Smooth muscle cell of the brain vasculature (primary cell): ENCODE measurements at regions not wholly inside any gene's neighbourhood (a gene's known extent, or its start where the extent isn't known, plus 50 kb on each side); places are given as distances from the start of the nearest gene placed in this dataset.

Experiments
- DNase-seq: peaks from one replicate; pipeline ENCODE4 v3.0.0-alpha.2; 2012; ENCODE audit warnings: low read depth, low spot score

GRCh38 chr1:80076469-80076868 is 1069.9 kb upstream of the ADGRL4 start:
- DNase-seq = no peak

GRCh38 chr1:80075351-80075750 is 1068.8 kb upstream of the ADGRL4 start:
- no peak for DNase-seq

DNA sequence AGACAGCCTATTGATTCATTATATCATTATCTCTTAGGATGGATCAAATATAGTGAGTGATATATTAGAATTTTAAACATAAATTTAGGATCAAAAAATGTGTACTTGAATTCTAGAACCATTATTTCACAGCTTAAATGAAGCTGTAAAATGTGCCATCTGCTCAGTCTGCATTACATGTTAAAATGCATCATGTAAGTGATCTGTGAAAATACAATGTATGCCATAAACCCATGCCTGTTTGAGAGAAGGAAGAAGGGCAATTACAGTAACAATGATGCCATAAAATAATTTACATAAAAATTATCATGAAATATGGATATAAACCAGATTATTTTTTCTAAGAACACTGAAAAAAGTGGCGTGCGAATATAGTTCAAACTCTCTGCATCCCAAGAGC is 1066.0 kb upstream of the ADGRL4 start:
- DNase-seq = no peak

GRCh38 chr1:80066060-80066459 is 1059.5 kb upstream of the ADGRL4 start:
- DNase-seq = no peak

DNA sequence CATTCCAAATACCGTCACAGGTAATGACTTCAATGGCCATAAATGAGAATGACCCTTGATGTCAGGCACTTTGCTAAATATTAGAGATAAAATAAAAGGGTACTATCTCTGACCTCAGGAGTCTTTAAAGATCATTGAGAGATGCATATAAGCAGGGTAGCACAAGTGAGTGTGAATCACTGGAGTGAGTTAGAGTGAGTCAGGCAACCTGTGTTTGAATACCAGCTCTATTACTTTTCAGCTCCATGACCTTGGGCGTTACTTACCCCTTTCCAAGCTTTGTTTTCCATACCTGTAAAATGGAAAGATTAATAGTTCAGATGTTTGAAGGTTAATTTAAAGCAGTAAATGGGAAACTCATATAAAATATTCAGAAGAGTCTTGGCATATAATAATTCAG is 1058.0 kb upstream of the ADGRL4 start:
- DNase-seq = no peak

DNA sequence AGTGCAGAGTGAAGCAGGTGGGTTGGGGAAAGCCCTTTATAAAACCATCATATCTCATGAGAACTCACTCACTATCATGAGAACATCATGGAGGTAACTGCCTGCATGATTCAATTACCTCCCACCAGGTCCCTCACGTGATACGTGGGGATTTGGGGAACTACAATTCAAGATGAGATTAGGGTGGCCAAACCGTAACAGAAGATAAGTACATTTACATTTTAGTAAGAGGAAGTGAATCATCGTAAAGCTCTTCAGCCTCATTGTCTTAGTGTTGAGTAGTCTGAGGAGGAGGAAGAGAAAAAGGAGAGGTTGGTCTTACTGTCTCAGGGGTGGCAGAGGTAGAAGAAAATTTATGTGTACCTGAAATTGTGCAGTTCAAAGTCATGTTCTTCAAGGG is 1053.4 kb upstream of the ADGRL4 start:
- DNase-seq = no peak

DNA sequence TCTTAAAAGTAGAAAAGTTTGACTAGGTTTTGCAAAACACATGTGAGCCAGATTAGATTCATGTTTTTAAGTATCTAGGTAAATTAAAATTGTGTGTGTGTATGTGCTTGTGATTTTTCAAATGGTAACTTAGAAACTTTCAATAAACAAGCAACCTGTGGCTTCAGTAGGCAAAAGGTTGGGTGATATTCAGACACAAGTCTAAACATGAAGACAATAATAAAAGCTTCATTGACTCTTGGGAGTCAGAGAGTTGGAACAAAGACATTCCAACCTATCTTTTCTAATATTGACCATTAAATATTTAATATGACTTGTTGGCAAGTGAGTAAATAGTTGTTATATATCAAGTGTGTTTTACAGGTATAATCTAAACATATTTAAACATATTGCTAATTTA is 1049.6 kb upstream of the ADGRL4 start:
- DNase-seq = no peak

DNA sequence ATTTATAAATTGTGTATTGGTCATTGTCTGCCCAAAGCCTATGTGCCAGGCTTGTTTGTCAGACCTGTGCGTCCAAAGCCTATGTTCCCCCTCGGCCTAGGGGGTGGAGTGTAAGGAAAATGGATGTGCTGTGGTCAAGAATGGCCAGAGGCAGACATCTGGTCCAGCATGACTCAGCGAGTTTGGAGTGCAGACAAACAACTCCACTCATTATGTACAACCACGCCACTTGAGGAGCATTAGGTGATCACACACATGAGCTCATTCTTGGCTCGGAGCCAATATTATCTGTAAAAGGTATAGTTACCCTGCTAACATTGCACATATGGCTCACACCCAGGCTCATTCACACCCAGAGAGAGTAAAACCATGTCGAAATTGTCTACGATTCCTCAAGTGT is 1047.6 kb upstream of the ADGRL4 start:
- no peak for DNase-seq

GRCh38 chr1:80053613-80054012 is 1047.1 kb upstream of the ADGRL4 start:
- no peak for DNase-seq

GRCh38 chr1:80050523-80050922 is 1044.0 kb upstream of the ADGRL4 start:
- DNase-seq = no peak

DNA sequence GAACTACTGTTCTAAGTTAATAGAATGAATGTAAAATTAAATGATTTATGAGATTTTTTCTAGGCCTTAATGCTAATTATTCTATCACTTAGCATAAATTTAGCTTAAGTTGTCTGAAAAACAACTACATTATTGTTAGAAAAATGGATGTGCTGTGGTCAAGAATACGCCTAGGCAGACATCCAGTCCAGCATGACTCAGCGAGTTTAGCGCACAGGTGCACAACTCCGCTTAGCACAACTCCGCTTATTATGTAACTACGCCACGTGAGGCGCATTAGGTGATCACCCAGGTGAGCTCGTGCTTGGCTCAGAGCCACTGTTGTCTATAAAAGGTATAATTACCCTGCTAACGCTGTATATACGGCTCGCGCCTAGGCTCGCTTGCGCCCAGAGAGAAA is 1043.6 kb upstream of the ADGRL4 start:
- no peak for DNase-seq

DNA sequence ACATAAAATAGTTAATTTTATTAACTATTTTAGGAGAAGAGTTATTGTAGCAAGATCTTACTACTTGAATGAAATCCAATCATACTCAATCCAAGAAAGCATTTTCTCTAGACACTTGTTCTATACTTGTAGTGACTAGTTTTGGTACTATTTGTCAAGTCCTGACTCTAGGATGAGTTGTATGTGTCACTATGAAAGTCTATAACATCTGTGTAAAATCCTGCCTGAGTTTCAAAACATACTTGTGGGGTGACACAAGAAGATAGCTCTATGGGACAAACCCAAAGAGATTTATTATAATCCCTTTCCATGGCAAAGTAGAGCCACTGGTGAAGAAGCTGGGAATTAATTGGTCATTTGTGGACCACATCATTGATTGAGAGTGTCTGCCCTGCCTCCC is 1042.2 kb upstream of the ADGRL4 start:
- DNase-seq = no peak

DNA sequence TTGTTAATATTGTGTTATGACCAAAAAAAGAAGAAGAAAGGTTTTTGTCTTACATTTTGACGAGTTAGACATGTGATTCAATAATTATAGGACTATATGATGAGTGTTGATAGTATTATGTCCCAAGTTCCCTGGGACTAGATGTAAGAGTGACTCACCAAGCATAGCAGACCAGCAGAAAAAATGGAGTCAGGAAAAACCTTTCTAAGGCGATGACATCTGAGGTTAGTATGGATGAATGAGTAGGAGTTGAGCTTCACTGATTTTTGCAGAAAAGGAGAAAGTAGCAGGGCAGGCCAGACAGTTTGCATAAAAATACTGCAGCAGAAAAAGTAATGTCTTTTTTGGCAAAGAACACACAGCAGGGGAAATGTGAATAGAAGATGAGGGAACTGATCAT is 1041.3 kb upstream of the ADGRL4 start:
- DNase-seq = no peak

DNA sequence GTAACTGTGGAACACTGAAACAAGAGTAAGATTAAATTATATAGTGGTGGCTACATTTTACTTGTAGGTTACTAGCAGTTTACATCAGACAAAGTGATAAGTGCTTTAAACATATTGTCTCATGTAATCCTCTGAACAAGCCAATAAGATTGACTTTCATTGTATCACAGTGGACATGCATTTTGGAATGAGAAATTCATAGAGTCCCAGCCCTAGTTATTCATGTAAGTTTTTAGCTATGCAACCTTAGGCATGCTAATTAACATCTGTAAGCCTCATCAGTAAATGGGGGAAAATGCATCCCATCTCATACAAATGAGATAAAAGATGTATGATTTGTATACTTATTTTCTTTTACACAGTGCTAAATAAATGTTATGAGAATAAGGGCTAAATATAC is 1038.1 kb upstream of the ADGRL4 start:
- DNase-seq = no peak

GRCh38 chr1:80036690-80037432 is 1030.3 kb upstream of the ADGRL4 start:
- no peak for DNase-seq

- DNase-seq = no peak
These were observed 1016.8 kb upstream of the ADGRL4 start for GRCh38 chr1:80023358-80023757.

DNA sequence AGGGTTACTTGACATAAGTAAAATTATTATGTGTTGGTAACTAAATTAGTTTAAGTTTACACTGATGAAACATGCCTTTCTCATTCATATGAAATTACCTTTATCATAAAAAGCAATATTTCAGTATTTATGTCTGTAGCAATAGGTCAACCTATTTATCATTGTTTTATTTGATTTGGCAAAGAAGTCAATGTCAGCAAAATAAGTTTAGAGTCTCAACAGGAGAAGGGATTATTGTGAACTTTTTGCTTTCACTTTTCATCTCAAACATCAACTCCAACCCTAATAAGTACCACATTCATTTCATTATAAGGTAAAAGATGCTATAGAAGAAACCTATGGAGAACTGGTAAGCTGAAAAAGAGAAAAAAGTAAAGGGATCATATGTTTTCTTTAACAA is 1015.4 kb upstream of the ADGRL4 start:
- DNase-seq = no peak

DNA sequence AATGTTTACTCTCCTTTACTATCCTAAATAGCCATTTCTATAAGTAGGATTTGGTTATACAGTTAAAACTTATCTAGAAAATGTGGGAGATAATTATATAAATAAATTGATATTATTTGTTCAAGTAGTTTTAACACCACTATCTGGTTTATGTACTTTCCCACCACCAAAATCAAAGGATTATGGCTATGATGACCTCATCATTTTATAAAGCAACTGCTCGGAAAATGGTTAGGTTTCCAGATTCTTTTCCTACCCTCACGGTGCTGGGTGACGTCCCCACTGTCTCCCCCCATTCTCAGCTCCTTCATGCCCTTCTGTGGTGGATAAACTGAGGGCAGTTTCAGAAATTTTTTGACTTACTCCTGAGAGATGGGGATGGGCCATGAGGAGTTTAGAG is 1011.8 kb upstream of the ADGRL4 start:
- no peak for DNase-seq

DNA sequence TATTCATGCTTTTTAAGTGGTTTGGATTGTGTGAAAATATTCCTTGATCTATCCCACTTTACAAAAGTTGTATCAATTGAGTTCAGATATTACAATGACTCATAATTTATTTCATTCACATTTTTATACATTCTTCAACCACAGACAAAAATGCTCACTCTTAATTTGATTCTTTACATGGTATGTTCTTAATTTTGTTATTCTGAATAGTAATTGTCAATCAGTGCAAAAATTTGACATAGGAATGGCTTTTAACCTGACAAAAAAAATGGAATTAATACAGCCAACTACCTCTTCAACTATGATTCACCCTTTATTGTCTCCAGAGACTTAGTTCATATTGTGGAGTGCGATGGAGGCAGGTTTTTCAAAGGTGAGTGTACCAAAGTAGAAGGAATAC is 1002.4 kb upstream of the ADGRL4 start:
- no peak for DNase-seq

- DNase-seq = no peak
These were observed 996.7 kb upstream of the ADGRL4 start for GRCh38 chr1:80003250-80003649.

DNA sequence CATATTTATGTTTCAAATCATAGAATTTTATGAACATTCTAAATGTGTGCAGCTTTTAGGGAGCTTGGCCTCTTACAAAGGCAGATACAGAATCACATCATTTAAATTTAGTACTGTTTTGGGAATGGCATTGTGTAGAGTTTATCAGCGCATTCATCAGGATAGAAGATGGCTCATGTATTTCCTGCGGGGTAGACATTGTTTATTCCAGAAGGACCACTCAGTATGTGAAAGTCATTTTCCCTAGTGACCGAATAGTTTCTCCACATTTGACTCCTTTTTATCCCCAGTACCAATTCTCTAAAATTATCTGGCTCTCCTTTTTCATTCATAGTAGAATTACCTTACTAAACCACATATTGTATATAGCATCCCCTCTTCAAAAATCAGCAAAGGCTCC is 981.9 kb upstream of the ADGRL4 start:
- DNase-seq = no peak

DNA sequence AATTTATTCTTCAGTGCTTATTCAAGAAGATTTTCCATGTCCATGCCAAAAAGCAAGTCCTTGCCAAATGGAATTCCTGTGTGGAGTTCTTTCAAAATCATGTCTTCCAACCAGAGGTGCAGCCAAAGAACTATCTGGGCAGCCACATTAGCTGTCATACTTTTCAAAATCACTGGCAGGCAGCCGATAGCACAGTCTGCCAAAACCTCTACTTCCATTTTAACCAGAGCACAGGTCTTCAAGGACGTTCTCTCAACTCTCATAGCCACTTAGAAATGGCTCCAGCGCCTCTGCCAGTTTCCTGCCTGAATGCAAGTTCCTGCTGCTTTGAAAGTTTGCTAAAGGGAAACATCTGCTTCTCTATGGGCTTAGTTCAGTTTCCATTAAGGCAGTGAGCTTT is 975.7 kb upstream of the ADGRL4 start:
- no peak for DNase-seq

- no peak for DNase-seq
These were observed 975.0 kb upstream of the ADGRL4 start for GRCh38 chr1:79981481-79981880.

DNA sequence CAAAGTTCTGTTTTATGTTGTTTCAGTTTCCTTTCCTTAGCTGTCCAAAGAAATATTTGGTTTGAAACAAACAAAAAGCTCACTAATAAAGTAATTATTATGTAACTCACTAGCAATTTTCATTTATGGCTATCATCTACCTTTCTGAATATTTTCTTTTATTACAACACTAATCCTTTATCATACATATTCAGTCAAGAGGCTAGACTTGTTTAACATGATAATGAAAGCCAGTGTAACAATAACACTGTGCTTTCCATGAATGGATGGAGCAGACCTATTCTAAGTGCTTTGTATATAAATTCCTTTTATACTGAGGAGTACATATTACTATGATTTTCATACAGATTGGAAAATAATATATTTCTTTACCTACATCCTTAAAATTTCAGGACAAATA is 972.8 kb upstream of the ADGRL4 start:
- no peak for DNase-seq
